Urinary bladder (tissue), 3 donors: ENCODE measurements at regions not wholly inside any gene's neighbourhood (a gene's known extent, or its start where the extent isn't known, plus 50 kb on each side); places are given as distances from the start of the nearest gene placed in this dataset.
"Not testable (repeated sequence)": the region's sequence is repeated elsewhere in the genome, so short reads cannot be mapped to it uniquely, and the experiment has no call there.

Experiments
- DNase-seq: peaks from one replicate; pipeline ENCODE4 v3.0.0-alpha.2; 2015; ENCODE audit errors: extremely low spot score
- H3K27ac ChIP-seq: one replicate; pipeline ENCODE4 v1.5.1; 2013; ENCODE audit warnings: low read depth, mild to moderate bottlenecking, moderate library complexity
- H3K36me3 ChIP-seq: one replicate; pipeline ENCODE4 v1.6.1; 2013; ENCODE audit warnings: mild to moderate bottlenecking, moderate library complexity; ENCODE audit not compliant: insufficient read depth
- H3K4me1 ChIP-seq: one replicate; pipeline ENCODE4 v1.6.1; 2013; ENCODE audit warnings: mild to moderate bottlenecking, moderate library complexity; ENCODE audit not compliant: insufficient read depth
- H3K4me3 ChIP-seq: one replicate; pipeline ENCODE4 v1.5.1; 2013; ENCODE audit warnings: low read depth, low read length
- WGBS: extraction: QIAGEN DNeasy Blood & Tissue Kit; methylation state at CpG from one replicate; pipeline ENCODE4 v1.1.7; 2013; 5-methylcytosine and 5-hydroxymethylcytosine counted together
- donor health status: healthy with polysubstance abuse.
- donor health status: healthy.

DNA sequence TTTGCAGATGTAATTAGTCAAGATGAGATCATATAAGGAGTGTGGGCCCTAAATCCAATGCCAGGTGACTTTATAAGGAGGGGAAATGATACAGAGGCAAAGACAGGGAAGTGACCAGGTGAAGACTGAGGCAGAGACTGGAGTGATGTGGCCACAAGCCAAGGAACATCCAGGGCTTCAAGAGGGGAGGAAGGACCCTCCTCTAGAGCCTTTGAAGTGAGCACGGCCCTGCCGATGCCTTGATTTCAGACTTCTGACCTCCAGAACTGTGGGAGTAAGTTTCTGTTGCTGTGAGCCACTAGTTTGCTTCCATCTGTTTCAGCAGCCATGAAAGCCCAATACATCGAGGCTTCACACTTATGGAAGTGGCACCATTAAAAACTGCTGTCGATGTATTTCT lies 78.7 kb downstream of the SHANK2 start:
- H3K4me3 ChIP-seq: no peak overlapping the region
- DNase-seq: no peak
- no peaks in the 10 kb centered on the region for H3K4me1 ChIP-seq
- no peak overlapping the region for H3K27ac ChIP-seq
- WGBS: 90% methylated on average over 4 of the region's 4 CpGs
- no peaks in the 10 kb centered on the region for H3K36me3 ChIP-seq

DNA sequence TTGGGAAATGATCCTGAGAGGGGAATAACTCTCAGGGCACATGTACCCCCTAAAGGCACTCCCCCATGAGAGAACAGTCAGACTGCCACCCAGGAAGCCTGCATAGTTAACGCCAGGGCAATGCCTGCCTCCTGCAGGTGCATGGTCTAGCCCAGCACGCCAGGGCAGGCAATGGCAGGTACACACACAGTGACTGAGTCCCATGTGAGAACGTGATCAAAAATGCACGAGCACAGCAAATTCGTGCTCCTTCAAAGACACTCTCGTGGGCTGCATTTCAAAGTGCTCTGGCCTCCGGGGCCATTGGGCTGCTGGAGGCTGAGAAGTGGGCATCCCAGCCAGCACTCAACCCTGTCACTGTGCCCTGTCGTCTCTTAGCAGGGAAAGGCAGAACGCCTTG lies 79.7 kb downstream of the SHANK2 start:
- 79% methylated on average over 9 of the region's 9 CpGs for WGBS
- no peak for DNase-seq
- Histone ChIP-seq H3K4me1 (no peaks in the 10 kb centered on the region), H3K36me3 (no peaks in the 10 kb centered on the region), H3K4me3 (no peak overlapping the region), H3K27ac (no peak overlapping the region)

DNA sequence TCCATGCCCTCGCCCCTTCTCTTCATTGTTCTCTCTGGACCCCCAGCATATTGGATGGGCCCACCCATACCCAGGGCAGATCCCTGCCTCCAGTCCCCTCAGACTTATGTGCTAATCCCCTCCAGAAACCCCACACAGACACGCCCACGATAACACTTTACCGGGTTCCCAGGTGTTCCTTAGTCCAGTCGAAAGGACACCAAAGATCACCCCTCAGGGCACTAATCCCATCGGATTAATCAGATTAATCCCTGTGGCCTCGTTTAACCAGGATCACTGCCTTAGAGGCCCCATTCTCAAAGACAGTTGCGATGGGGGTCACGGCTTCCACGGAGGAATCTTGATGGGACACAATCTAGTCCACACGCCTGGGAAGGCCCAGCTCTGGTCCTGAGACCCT lies 80.8 kb downstream of the SHANK2 start:
- Histone ChIP-seq H3K27ac (no peak overlapping the region), H3K4me1 (no peaks in the 10 kb centered on the region), H3K36me3 (no peaks in the 10 kb centered on the region), H3K4me3 (no peak overlapping the region)
- 88% methylated on average over 11 of the region's 11 CpGs for WGBS
- no peak for DNase-seq

DNA sequence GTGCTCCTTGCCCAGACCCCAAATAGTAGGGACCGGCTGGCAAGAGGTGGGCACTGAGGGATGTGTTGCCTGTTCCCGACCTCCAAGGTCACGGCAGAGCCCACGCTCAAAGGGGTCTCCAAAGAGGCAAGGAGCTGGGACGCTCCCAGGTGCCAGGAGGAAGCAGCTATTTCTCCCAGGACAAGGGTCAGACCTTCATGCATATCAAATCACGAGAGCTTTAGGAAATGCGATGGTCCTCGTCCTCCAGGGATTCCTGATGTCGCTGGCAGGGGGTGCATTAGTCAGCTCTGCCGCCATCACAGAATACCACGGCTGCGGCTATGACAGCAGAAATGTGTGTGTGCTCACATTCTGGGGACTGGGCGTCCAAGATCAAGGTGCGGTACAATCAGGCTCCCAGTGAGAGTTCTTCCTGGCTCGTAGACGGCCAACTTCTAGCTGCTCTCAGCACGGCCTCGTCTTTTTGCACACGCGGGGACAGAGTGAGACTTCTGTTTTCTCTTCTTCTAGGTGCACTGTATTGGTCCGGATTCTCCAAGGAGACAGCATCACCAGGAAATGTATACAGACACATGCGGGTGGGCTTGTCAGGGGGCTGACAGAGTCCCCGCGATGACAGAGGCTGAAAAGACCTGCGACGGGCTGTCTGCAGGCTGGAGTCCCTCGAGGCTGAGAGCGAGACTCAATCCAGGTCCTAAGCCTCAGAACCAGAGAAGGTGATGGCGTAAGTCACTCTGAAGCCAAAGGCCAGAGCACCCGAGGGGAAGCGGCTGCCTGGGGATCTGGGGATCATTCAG lies 81.6 kb downstream of the SHANK2 start:
- Histone ChIP-seq H3K36me3 (no peaks in the 10 kb centered on the region), H3K4me1 (no peaks in the 10 kb centered on the region), H3K4me3 (no peak overlapping the region), H3K27ac (no peak overlapping the region)
- WGBS: 87% methylated on average over 31 of the region's 31 CpGs
- DNase-seq: no peak

DNA sequence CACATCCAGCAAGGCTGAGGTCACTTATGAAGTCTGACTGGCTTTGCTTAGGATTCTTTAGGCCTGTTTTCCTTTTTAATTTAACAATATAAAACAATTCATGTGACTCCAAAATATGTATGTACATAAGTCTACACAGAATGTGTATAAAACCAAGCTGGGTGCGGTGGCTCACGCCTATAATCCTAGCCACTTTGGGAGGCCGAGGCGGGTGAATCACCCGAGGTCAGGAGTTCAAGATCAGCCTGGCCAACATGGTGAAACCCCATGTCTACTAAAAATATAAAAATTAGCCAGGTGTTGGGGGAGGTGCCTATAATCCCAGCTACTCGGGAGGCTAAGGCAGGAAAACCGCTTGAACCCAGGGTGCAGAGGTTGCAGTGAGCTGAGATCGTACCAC lies 83.1 kb downstream of the SHANK2 start:
- Histone ChIP-seq H3K4me3 (no peak overlapping the region), H3K4me1 (no peaks in the 10 kb centered on the region), H3K36me3 (no peaks in the 10 kb centered on the region), H3K27ac (no peak overlapping the region)
- DNase-seq: no peak
- 73% methylated on average over 8 of the region's 8 CpGs for WGBS

DNA sequence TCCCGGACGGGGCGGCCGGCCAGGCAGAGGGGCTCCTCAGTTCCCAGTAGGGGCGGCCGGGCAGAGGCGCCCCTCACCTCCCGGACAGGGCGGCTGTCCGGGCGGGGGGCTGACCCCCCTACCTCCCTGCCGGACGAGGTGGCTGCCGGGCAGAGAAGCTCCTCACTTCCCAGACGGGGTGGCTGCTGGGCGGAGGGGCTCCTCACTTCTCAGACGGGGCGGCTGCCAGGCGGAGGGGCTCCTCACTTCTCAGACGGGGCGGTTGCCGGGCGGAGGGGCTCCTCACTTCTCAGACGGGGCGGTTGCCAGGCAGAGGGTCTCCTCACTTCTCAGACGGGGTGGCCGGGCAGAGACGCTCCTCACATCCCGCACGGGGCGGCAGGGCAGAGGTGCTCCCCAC lies 84.6 kb downstream of the SHANK2 start:
- not testable (repeated sequence) for H3K27ac ChIP-seq, H3K4me3 ChIP-seq, H3K36me3 ChIP-seq, DNase-seq, H3K4me1 ChIP-seq
- WGBS: 94% methylated on average over 25 of the region's 31 CpGs

DNA sequence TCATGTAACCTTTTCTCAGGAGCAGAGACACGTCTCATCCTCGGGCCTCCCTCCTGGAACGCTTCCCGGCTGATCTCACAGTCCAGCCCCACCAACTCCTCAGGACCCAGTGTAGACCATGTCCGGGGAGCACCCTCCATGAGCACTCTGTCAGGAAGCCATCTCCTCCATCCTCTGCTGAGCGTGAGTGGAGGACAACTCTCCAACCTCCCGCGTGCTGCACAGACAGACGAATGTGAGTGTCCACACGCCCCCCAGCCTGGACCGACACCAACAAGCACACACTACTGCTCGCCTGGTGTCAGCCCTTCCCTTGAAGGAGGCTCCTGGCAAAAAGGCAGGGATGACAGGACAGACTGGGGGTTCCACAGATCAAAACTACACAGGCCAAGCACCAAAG lies 86.6 kb downstream of the SHANK2 start:
- Histone ChIP-seq H3K27ac (no peak overlapping the region), H3K36me3 (no peaks in the 10 kb centered on the region), H3K4me1 (no peaks in the 10 kb centered on the region), H3K4me3 (no peak overlapping the region)
- WGBS: 84% methylated on average over 12 of the region's 12 CpGs
- DNase-seq: no peak

DNA sequence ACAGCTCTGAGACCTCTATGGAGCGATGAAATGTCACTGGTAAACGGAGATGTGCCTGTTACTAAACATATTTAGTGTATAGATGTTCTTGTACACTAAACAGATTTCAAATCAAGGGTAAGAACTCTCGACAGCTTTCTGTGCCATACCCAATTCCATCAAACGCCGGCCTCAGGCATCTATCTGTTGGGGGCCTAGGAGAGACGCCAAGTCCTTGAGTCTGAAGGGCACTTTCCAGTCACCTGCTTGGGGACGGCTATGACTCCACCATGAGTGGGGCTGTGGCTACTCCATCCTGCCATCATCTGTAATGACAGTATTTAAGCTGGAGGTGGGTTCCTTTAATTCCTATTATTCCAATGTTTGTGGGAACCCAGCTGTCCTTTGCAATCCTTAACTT lies 87.8 kb downstream of the SHANK2 start:
- Histone ChIP-seq H3K4me1 (no peaks in the 10 kb centered on the region), H3K27ac (no peak overlapping the region), H3K4me3 (no peak overlapping the region), H3K36me3 (no peaks in the 10 kb centered on the region)
- no peak for DNase-seq
- 85% methylated on average over 7 of the region's 7 CpGs for WGBS

DNA sequence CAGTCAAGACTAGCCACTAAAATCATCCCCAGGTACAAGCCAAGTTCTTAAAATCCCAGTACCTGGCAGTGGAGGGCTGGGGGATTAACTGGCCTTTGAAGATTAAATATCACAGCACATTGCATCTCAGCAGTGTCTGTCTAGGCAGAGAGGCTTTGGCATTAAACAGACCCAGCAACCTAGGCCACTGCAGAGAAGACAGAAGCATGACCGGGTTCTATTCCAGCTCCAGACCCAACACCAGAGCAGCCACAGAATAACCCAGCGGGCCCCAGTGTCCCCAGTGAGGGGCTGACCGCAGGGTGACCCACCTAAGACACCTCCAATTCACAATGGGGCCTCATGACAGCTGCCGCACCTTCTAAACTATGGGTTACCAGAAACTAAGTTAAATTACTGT lies 88.2 kb downstream of the SHANK2 start:
- DNase-seq: no peak
- no peak overlapping the region for H3K27ac ChIP-seq
- WGBS: 84% methylated on average over 4 of the region's 4 CpGs
- H3K4me1 ChIP-seq: no peaks in the 10 kb centered on the region
- H3K36me3 ChIP-seq: no peaks in the 10 kb centered on the region
- H3K4me3 ChIP-seq: no peak overlapping the region

DNA sequence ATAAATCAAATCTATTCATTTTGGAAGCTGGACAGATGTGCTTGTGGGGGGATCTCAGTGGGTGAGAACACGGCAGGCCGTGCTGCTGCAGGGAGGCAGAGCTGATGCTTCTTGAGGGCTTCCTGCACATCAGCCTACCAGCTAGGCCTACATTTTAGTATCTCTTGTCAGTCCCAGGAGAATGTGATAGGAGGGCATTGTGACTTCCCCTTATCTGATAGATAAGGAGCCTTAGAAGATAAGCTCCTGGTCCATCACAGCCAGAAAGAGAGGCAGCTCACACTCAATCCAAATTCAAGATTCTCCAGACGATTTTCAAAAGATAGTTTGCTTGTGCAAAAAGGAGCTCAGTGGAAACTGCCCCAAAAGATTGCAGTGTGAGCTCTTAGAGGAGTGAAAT lies 89.0 kb downstream of the SHANK2 start:
- Histone ChIP-seq H3K4me3 (no peak overlapping the region), H3K36me3 (no peaks in the 10 kb centered on the region), H3K27ac (no peak overlapping the region), H3K4me1 (no peaks in the 10 kb centered on the region)
- 56% methylated on average over 3 of the region's 3 CpGs for WGBS
- DNase-seq: no peak

DNA sequence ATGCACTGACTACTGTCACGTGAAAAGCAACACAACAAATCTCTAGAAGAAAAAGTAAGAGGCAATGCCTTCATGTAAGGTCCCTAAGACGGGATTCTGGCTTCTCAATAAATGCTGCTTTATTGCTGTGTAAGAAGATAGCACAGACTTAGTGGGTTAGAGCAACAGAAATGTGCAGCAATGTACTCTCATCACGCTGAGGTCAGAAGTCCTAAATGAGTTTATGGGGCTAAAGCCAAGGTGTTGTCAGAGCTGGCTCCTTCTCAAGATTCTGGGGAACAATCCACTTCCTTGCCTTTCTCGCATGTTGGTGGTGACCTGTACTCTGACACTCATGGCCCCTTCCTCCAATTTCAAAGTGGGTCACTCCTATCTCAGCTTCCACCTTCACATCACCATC lies 93.4 kb downstream of the SHANK2 start:
- no peak overlapping the region for H3K27ac ChIP-seq
- no peaks in the 10 kb centered on the region for H3K36me3 ChIP-seq
- H3K4me1 ChIP-seq: no peaks in the 10 kb centered on the region
- WGBS: 70% methylated on average over 4 of the region's 4 CpGs
- H3K4me3 ChIP-seq: no peak overlapping the region
- DNase-seq: no peak

DNA sequence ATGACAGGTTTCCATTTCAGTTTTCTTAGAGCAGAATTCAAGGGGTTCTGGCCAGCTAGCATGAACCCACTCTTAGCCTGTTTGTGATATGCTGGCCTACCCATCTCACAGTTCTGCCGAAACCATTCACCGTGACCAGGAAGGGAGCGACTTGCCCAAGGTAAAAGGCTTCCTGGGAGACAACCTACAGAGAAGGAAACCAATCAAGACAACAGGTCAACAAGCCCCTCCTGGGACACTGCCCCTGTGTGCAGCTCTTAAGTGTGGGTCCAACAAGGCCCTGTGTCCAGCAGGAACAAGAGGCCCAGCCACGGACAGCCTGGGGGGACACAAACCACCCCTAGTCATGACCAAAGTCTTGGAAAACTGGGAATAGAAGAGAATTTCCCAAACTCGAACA lies 94.7 kb downstream of the SHANK2 start:
- H3K36me3 ChIP-seq, H3K4me1 ChIP-seq, DNase-seq, H3K27ac ChIP-seq, H3K4me3 ChIP-seq: not testable (repeated sequence)
- 79% methylated on average over 5 of the region's 5 CpGs for WGBS

DNA sequence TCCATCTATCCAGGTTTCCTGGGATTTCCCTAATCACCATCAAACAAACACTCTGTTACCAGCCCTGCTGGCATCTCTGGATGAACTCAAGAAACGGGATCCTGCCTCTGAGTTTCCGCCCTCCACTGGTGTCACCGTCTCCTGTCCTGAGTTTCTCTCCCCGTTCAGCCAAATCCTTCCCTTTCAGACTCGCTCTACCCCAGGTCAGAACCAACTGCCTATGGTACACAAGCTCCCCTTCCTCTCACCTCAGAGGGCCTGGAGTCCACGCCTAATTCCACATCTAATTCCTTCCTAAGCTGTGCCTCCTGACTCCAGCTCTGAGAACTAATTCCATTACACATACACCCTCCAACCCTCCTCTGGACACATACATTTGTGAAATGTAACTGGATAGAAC lies 96.1 kb downstream of the SHANK2 start:
- H3K27ac ChIP-seq: no peak overlapping the region
- H3K4me1 ChIP-seq: no peaks in the 10 kb centered on the region
- WGBS: 74% methylated on average over 6 of the region's 6 CpGs
- H3K36me3 ChIP-seq: no peaks in the 10 kb centered on the region
- no peak for DNase-seq
- H3K4me3 ChIP-seq: no peak overlapping the region

DNA sequence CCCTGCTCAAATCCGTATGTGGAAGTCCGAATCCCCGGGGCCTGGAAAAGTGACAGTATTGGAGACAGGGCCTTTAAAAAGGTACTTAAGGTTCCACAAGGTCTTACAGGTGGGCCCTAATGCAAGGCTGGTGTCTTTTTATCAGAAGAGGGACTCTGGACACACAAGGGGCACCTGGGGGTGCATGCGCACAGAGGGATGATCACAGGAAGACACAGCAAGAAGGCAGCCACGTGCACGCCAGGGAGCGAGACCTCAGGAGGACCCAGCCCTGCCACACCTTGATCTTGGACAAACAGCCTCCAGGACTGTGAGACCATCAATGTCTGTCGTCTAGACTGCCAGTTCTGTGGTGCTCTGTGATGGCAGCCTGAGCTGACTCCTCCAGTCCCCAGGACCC lies 96.5 kb downstream of the SHANK2 start:
- WGBS: 88% methylated on average over 8 of the region's 8 CpGs
- no peak for DNase-seq
- Histone ChIP-seq H3K27ac (no peak overlapping the region), H3K4me1 (no peaks in the 10 kb centered on the region), H3K4me3 (no peak overlapping the region), H3K36me3 (no peaks in the 10 kb centered on the region)
